Liver (tissue), 3 donors: ENCODE measurements at regions not wholly inside any gene's neighbourhood (a gene's known extent, or its start where the extent isn't known, plus 50 kb on each side); places are given as distances from the start of the nearest gene placed in this dataset.

Experiments
- GABPA ChIP-seq, 2 donors: IDR thresholded peaks in 1 of 2; conservative IDR thresholded peaks in 1 of 2; 2 replicates each; pipeline ENCODE4 v1.6.1; 2016; ENCODE audit warnings: antibody characterized with exemption in 2 of 2, mild to moderate bottlenecking in 1 of 2, moderate library complexity in 1 of 2
- TAF1 ChIP-seq: conservative IDR thresholded peaks from 2 replicates; pipeline ENCODE4 v1.6.1; 2016; ENCODE audit warnings: antibody characterized with exemption, mild to moderate bottlenecking
- TF ChIP-seq, protein P1 (sequence below): fragments of 150-350 bp; IDR thresholded peaks from 2 replicates; pipeline ENCODE4 v1.5.1; 2017; ENCODE audit warnings: improper control_type of control experiment, low read depth, low read length; ENCODE audit not compliant: missing input control
- TF ChIP-seq, protein P2 (sequence below): IDR thresholded peaks from 2 replicates; pipeline ENCODE4 v1.6.1; 2016; ENCODE audit warnings: antibody characterized with exemption, mild to moderate bottlenecking
- donor health status: healthy.
- donor health status: healthy.

- TF ChIP-seq TAF1 (no peak), GABPA (IDR thresholded peaks at IDR 0.05 in 1 of 2, conservative IDR thresholded peaks at IDR 0.05 in 1 of 2) (no peak)
- TF ChIP-seq, protein P1, sequence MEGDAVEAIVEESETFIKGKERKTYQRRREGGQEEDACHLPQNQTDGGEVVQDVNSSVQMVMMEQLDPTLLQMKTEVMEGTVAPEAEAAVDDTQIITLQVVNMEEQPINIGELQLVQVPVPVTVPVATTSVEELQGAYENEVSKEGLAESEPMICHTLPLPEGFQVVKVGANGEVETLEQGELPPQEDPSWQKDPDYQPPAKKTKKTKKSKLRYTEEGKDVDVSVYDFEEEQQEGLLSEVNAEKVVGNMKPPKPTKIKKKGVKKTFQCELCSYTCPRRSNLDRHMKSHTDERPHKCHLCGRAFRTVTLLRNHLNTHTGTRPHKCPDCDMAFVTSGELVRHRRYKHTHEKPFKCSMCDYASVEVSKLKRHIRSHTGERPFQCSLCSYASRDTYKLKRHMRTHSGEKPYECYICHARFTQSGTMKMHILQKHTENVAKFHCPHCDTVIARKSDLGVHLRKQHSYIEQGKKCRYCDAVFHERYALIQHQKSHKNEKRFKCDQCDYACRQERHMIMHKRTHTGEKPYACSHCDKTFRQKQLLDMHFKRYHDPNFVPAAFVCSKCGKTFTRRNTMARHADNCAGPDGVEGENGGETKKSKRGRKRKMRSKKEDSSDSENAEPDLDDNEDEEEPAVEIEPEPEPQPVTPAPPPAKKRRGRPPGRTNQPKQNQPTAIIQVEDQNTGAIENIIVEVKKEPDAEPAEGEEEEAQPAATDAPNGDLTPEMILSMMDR: no peak
- TF ChIP-seq, protein P2, sequence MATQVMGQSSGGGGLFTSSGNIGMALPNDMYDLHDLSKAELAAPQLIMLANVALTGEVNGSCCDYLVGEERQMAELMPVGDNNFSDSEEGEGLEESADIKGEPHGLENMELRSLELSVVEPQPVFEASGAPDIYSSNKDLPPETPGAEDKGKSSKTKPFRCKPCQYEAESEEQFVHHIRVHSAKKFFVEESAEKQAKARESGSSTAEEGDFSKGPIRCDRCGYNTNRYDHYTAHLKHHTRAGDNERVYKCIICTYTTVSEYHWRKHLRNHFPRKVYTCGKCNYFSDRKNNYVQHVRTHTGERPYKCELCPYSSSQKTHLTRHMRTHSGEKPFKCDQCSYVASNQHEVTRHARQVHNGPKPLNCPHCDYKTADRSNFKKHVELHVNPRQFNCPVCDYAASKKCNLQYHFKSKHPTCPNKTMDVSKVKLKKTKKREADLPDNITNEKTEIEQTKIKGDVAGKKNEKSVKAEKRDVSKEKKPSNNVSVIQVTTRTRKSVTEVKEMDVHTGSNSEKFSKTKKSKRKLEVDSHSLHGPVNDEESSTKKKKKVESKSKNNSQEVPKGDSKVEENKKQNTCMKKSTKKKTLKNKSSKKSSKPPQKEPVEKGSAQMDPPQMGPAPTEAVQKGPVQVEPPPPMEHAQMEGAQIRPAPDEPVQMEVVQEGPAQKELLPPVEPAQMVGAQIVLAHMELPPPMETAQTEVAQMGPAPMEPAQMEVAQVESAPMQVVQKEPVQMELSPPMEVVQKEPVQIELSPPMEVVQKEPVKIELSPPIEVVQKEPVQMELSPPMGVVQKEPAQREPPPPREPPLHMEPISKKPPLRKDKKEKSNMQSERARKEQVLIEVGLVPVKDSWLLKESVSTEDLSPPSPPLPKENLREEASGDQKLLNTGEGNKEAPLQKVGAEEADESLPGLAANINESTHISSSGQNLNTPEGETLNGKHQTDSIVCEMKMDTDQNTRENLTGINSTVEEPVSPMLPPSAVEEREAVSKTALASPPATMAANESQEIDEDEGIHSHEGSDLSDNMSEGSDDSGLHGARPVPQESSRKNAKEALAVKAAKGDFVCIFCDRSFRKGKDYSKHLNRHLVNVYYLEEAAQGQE: no peak
Measured at GRCh38 chr2:136259551-136259950, 141.6 kb upstream of the CXCR4 start.
